ENCODE measurements at regions not wholly inside any gene's neighbourhood (a gene's known extent, or its start where the extent isn't known, plus 50 kb on each side); places are given as distances from the start of the nearest gene placed in this dataset.

DNA sequence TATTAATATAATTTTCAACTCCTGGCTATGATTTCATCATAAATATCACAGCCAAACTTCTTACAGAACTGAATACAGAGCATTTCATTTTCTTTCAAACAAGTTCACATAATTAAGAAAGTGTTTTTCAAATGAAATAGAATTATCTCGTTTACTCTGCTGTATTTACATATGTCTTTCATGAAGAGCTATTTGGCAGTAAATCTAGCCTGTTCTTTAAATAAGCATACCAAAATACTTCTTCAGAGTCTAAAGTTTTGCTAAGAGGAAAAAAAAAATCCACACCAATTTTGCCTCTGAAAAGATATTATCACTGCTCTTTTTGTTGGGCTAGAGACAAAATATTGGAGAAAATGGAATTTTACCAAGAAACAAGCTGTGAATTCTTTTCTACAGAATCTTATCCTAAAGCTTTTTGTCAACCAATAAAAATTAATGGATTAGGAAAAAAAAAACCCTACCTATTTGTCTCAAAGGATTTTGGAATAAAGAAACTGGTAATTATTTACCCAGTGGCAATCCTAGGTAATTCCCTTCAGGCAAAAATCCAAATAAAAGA lies 287.9 kb upstream of the NR3C2 start:
- Histone ChIP-seq H3K79me2 (ENCODE audit: control insufficient read depth, insufficient read depth, low read length) (no peaks in the 10 kb centered on the region), H3K4me2 (replicated peaks; ENCODE audit: low read depth, low read length, poor library complexity, severe bottlenecking) (no peak overlapping the region), H4K20me1 (ENCODE audit: control insufficient read depth, insufficient read depth, low read length, poor library complexity, severe bottlenecking) (no peaks in the 10 kb centered on the region), H3K4me1 (ENCODE audit: control insufficient read depth in 2 of 2, insufficient read depth in 2 of 2, low read length in 2 of 2) (no peaks in the 10 kb centered on the region), H3K9ac (ENCODE audit: low read length) (no peak overlapping the region), H3K4me3 (ENCODE audit: control extremely low read depth in 1 of 5, extremely low read depth in 1 of 5, insufficient read depth in 1 of 5, low read depth in 2 of 5, low read length in 4 of 5) (no peak overlapping the region), H3K36me3 (replicated peaks in 1 of 2; ENCODE audit: control extremely low read depth in 1 of 2, control insufficient read depth in 1 of 2, extremely low read depth in 1 of 2, insufficient read depth in 2 of 2, low read length in 1 of 2) (no peaks in the 10 kb centered on the region), H3K27ac (ENCODE audit: low read length in 2 of 2) (no peak overlapping the region), H3K27me3 (replicated peaks in 1 of 4; ENCODE audit: control extremely low read depth in 1 of 4, control insufficient read depth in 3 of 4, insufficient read depth in 4 of 4, low read length in 3 of 4) (no peaks in the 10 kb centered on the region), H3K9me3 (ENCODE audit: control extremely low read depth in 1 of 3, control insufficient read depth in 2 of 3, insufficient read depth in 1 of 3, low read length in 2 of 3) (no peaks in the 10 kb centered on the region), H2AFZ (ENCODE audit: insufficient read depth, low read depth, low read length, poor library complexity, severe bottlenecking) (no peak overlapping the region)
- no peaks in the 10 kb centered on the region for H3K27me3 Mint-ChIP-seq
- ChIA-PET CTCF (no interaction called here), POLR2A (no interaction called here)
- WGBS (ENCODE audit: insufficient coverage) = no CpG with 5 or more reads among the region's 1 CpG
- TF ChIP-seq CTCF (IDR thresholded peaks at IDR 0.05) (no peak), EZH2 (IDR thresholded peaks at IDR 0.05; ENCODE audit: borderline replicate concordance, insufficient read depth, low read depth, low read length, poor library complexity, severe bottlenecking) (no peak)
- no peak for ATAC-seq (ENCODE audit: low read depth)
- no peak overlapping the region for H3K27ac Mint-ChIP-seq
- no peaks in the 10 kb centered on the region for H3K9me3 Mint-ChIP-seq (ENCODE audit: insufficient read depth)
- intact Hi-C loops (cut with micrococcal nuclease) = no loop called here
- no peaks in the 10 kb centered on the region for H3K4me1 Mint-ChIP-seq
- no peak for DNase-seq
- no peak overlapping the region for H3K4me3 Mint-ChIP-seq

GRCh38 chr4:148717988-148718387 lies 275.8 kb upstream of the NR3C2 start:
- Histone ChIP-seq H3K9me3 (ENCODE audit: control extremely low read depth in 1 of 3, control insufficient read depth in 2 of 3, insufficient read depth in 1 of 3, low read length in 2 of 3) (peaks cover 0 to 4% (median 0%) of the 10 kb centered on the region in 3 donors), H3K9ac (ENCODE audit: low read length) (no peak overlapping the region), H2AFZ (ENCODE audit: insufficient read depth, low read depth, low read length, poor library complexity, severe bottlenecking) (no peak overlapping the region), H3K4me3 (ENCODE audit: control extremely low read depth in 1 of 5, extremely low read depth in 1 of 5, insufficient read depth in 1 of 5, low read depth in 2 of 5, low read length in 4 of 5) (no peak overlapping the region), H3K4me2 (replicated peaks; ENCODE audit: low read depth, low read length, poor library complexity, severe bottlenecking) (no peak overlapping the region), H3K27ac (ENCODE audit: low read length in 2 of 2) (no peak overlapping the region), H3K36me3 (replicated peaks in 1 of 2; ENCODE audit: control extremely low read depth in 1 of 2, control insufficient read depth in 1 of 2, extremely low read depth in 1 of 2, insufficient read depth in 2 of 2, low read length in 1 of 2) (no peaks in the 10 kb centered on the region), H3K79me2 (ENCODE audit: control insufficient read depth, insufficient read depth, low read length) (no peaks in the 10 kb centered on the region), H4K20me1 (ENCODE audit: control insufficient read depth, insufficient read depth, low read length, poor library complexity, severe bottlenecking) (no peaks in the 10 kb centered on the region), H3K27me3 (replicated peaks in 1 of 4; ENCODE audit: control extremely low read depth in 1 of 4, control insufficient read depth in 3 of 4, insufficient read depth in 4 of 4, low read length in 3 of 4) (no peaks in the 10 kb centered on the region), H3K4me1 (ENCODE audit: control insufficient read depth in 2 of 2, insufficient read depth in 2 of 2, low read length in 2 of 2) (no peaks in the 10 kb centered on the region)
- Mint-ChIP-seq H3K27ac (no peak overlapping the region), H3K4me1 (no peaks in the 10 kb centered on the region), H3K27me3 (no peaks in the 10 kb centered on the region), H3K4me3 (no peak overlapping the region), H3K9me3 (ENCODE audit: insufficient read depth) (peaks cover 8% of the 10 kb centered on the region)
- DNase-seq (no peak), ATAC-seq (ENCODE audit: low read depth) (no peak)
- intact Hi-C loops (cut with micrococcal nuclease) = no loop called here
- CTCF ChIA-PET = no interaction called here
- no peak for TF ChIP-seq EZH2 (IDR thresholded peaks at IDR 0.05; ENCODE audit: borderline replicate concordance, insufficient read depth, low read depth, low read length, poor library complexity, severe bottlenecking)
- TF ChIP-seq CTCF (IDR thresholded peaks at IDR 0.05) = no peak
- 71% methylated on average over 1 of the region's 2 CpGs for WGBS (ENCODE audit: insufficient coverage)
- POLR2A ChIA-PET = no interaction called here

Measured in B cell (primary cell).